DND-41 (cell line): ENCODE measurements at regions not wholly inside any gene's neighbourhood (a gene's known extent, or its start where the extent isn't known, plus 50 kb on each side); places are given as distances from the start of the nearest gene placed in this dataset.

Source experiments
- EZH2 ChIP-seq: IDR thresholded peaks from 3 replicates; pipeline ENCODE4 v1.6.1; 2012; ENCODE audit warnings: borderline replicate concordance, low read depth, mild to moderate bottlenecking, moderate library complexity, low read length, inconsistent platforms; ENCODE audit not compliant: severe bottlenecking
- TF ChIP-seq, protein P1 (sequence below): IDR thresholded peaks from 2 replicates; pipeline ENCODE4 v1.5.1; 2012; ENCODE audit warnings: borderline replicate concordance, low read length, moderate library complexity, mild to moderate bottlenecking; ENCODE audit not compliant: poor library complexity, severe bottlenecking; ENCODE audit errors: extremely low read depth

DNA sequence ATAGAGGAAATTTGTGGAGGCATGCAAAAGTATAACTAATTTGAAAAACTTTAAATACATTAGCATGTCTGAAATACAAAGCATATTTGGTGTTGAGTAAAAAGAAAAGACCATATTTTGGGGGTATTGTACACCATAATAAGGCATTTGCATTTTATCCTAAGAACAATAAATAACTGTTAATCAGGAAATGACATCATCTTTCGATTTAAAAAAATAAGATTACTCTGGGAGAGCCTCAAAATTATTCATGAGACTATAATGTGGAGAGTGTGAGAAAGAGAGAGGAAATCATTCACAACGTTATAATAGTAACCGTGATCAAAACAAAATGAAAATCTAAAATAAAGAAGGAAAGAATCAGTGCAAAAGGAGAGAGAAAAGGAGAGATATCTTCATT, 712.3 kb upstream of the POT1 start:
- TF ChIP-seq, protein P1, sequence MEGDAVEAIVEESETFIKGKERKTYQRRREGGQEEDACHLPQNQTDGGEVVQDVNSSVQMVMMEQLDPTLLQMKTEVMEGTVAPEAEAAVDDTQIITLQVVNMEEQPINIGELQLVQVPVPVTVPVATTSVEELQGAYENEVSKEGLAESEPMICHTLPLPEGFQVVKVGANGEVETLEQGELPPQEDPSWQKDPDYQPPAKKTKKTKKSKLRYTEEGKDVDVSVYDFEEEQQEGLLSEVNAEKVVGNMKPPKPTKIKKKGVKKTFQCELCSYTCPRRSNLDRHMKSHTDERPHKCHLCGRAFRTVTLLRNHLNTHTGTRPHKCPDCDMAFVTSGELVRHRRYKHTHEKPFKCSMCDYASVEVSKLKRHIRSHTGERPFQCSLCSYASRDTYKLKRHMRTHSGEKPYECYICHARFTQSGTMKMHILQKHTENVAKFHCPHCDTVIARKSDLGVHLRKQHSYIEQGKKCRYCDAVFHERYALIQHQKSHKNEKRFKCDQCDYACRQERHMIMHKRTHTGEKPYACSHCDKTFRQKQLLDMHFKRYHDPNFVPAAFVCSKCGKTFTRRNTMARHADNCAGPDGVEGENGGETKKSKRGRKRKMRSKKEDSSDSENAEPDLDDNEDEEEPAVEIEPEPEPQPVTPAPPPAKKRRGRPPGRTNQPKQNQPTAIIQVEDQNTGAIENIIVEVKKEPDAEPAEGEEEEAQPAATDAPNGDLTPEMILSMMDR, result no peak
- no peak for TF ChIP-seq EZH2
